ENCODE measurements at regions not wholly inside any gene's neighbourhood (a gene's known extent, or its start where the extent isn't known, plus 50 kb on each side); places are given as distances from the start of the nearest gene placed in this dataset.

GRCh38 chr11:119533921-119534736 lies 111.2 kb upstream of the THY1 start:
- Mint-ChIP-seq H3K36me3 (ENCODE audit: low read depth) (no peaks in the 10 kb centered on the region), H3K9me3 (no peaks in the 10 kb centered on the region), H3K27ac (no peak overlapping the region), H3K4me3 (no peak overlapping the region), H3K4me1 (ENCODE audit: low read depth) (peaks cover 1% of the 10 kb centered on the region), H3K27me3 (peaks cover 25% of the 10 kb centered on the region)
- peak; percentile 72 for DNase-seq

DNA sequence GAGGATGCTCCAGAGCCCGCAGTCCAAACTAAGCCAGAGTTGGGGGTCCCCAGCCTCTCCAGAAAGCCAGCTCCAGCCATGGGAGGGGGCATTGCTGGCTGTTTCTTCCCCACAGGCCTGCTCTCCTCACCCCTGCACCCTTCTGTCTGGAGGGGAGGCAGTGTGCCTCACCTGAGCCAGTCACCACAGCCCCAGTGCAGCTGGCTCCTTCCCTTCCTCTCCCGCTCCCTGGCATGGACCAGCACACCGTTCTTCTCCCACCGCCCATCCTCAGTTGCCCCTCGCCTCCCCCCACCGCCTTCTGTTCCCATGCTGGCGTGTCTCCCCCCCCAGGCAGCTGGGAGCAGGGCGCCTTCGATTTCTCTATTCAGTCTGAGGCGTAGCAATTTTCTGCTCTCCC lies 110.5 kb upstream of the THY1 start:
- Mint-ChIP-seq H3K4me1 (ENCODE audit: low read depth) (peaks cover 1% of the 10 kb centered on the region), H3K4me3 (no peak overlapping the region), H3K27ac (no peak overlapping the region), H3K9me3 (no peaks in the 10 kb centered on the region), H3K36me3 (ENCODE audit: low read depth) (no peaks in the 10 kb centered on the region), H3K27me3 (peaks cover 25% of the 10 kb centered on the region)
- no peak for DNase-seq

GRCh38 chr11:119532551-119532950 lies 109.6 kb upstream of the THY1 start:
- no peak overlapping the region for H3K27ac Mint-ChIP-seq

GRCh38 chr11:119531623-119532022 lies 108.7 kb upstream of the THY1 start:
- Mint-ChIP-seq H3K9me3 (no peaks in the 10 kb centered on the region), H3K36me3 (ENCODE audit: low read depth) (no peaks in the 10 kb centered on the region), H3K27ac (no peak overlapping the region), H3K27me3 (peaks cover 25% of the 10 kb centered on the region), H3K4me3 (no peak overlapping the region), H3K4me1 (ENCODE audit: low read depth) (peaks cover 1% of the 10 kb centered on the region)
- DNase-seq, result no peak

More at GRCh38 chr11:119532551-119532950, 109.6 kb upstream of the THY1 start:
- no peaks in the 10 kb centered on the region for H3K9me3 Mint-ChIP-seq
- H3K36me3 Mint-ChIP-seq (ENCODE audit: low read depth), result no peaks in the 10 kb centered on the region
- peaks cover 25% of the 10 kb centered on the region for H3K27me3 Mint-ChIP-seq
- peaks cover 1% of the 10 kb centered on the region for H3K4me1 Mint-ChIP-seq (ENCODE audit: low read depth)
- no peak for DNase-seq
- H3K4me3 Mint-ChIP-seq, result no peak overlapping the region

DNA sequence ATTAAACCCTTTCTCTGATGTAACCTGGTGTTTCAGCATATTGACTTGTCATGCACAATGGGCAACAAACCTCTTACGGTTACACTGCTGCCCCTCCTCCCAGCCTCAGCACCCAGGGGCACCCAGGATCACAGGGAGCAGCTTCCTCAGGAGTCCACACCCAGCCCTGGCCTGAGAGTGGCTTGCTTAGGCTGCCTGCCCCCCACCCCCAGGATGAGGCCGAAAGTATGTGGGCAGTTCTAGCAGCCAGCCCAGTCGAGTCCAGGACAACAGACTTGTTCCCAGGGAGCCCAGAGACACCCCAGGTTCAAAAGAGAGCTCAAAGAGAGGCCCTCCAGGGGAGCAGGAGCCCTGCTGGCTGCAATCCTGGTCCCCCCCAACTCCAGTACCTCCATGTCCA lies 108.1 kb upstream of the THY1 start:
- H3K36me3 Mint-ChIP-seq (ENCODE audit: low read depth), result no peaks in the 10 kb centered on the region
- no peaks in the 10 kb centered on the region for H3K9me3 Mint-ChIP-seq
- no peak for DNase-seq
- H3K4me1 Mint-ChIP-seq (ENCODE audit: low read depth), result peaks cover 1% of the 10 kb centered on the region
- peaks cover 22% of the 10 kb centered on the region for H3K27me3 Mint-ChIP-seq
- H3K27ac Mint-ChIP-seq, result no peak overlapping the region
- no peak overlapping the region for H3K4me3 Mint-ChIP-seq

GRCh38 chr11:119530509-119530908 lies 107.5 kb upstream of the THY1 start:
- H3K9me3 Mint-ChIP-seq, result no peaks in the 10 kb centered on the region
- no peak overlapping the region for H3K27ac Mint-ChIP-seq
- no peak overlapping the region for H3K4me3 Mint-ChIP-seq
- peaks cover 19% of the 10 kb centered on the region for H3K27me3 Mint-ChIP-seq
- H3K36me3 Mint-ChIP-seq (ENCODE audit: low read depth), result no peaks in the 10 kb centered on the region
- no peak for DNase-seq
- H3K4me1 Mint-ChIP-seq (ENCODE audit: low read depth), result peaks cover 1% of the 10 kb centered on the region

DNA sequence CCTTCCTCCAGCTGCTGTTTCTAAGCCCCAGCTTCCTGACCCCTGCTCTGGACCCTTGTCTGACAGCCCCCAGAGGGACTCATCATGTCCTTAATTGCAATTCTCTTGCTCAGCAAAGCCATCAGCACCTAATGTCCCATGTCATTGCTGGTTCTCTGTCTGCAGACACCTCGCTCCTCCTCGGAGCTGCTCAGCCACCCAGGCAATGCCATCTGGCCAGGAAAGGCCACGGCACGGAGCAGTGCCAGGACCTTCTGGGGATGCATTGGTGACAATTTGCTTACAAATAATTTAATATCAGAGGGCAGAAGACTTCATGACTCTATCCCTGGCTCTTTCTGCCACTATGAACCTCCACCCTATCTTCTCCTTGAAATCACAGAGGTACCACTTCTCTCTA lies 107.0 kb upstream of the THY1 start:
- Mint-ChIP-seq H3K36me3 (ENCODE audit: low read depth) (no peaks in the 10 kb centered on the region), H3K4me1 (ENCODE audit: low read depth) (peaks cover 1% of the 10 kb centered on the region), H3K4me3 (no peak overlapping the region), H3K27ac (no peak overlapping the region), H3K9me3 (no peaks in the 10 kb centered on the region), H3K27me3 (peaks cover 13% of the 10 kb centered on the region)
- no peak for DNase-seq

DNA sequence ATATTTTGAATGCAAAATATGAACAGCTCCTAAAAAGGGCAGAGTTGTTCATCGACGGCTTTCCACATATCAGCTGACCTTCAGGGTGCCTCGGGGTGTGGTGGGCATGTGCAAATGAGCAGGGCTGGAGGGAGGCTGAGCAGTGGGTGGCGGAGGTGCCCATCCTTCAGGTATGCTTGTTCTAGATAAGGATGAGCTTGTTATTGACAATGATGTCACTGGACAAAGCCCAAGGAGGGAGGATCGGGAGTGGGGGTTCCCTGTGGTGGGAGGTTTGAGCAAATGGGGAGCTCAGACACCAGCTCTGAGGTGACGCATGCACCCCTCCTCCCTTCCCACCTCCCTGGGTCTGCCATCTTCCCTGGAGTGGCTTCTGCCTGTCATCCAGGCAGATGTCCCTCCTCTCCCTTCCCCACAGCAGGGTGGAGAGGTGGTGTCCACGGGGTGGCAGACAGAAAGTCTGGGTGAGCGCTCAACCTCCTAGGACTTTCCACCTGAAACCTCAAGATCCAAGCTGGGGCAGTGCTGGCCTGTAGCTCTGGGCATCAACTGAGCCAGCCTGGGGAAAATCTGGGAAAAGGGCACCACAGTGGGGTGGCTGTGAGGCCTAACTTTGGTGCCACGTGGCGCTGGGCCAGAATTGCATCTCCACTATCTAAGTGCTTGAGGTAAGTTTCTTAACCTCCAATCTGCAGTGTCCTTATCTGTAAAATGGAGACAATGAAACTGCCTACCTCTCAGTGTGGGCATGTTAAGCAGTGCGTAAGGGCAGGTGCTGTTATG lies 106.3 kb upstream of the THY1 start:
- Mint-ChIP-seq H3K27ac (no peak overlapping the region), H3K4me3 (no peak overlapping the region), H3K27me3 (peaks cover 9% of the 10 kb centered on the region), H3K4me1 (ENCODE audit: low read depth) (peaks cover 1% of the 10 kb centered on the region), H3K36me3 (ENCODE audit: low read depth) (no peaks in the 10 kb centered on the region), H3K9me3 (no peaks in the 10 kb centered on the region)
- no peak for DNase-seq

GRCh38 chr11:119525867-119526196 lies 102.9 kb upstream of the THY1 start:
- H3K4me1 Mint-ChIP-seq (ENCODE audit: low read depth), result no peaks in the 10 kb centered on the region
- H3K27me3 Mint-ChIP-seq, result peaks cover 4% of the 10 kb centered on the region
- DNase-seq, result no peak
- H3K27ac Mint-ChIP-seq, result no peak overlapping the region
- no peaks in the 10 kb centered on the region for H3K36me3 Mint-ChIP-seq (ENCODE audit: low read depth)
- no peak overlapping the region for H3K4me3 Mint-ChIP-seq
- H3K9me3 Mint-ChIP-seq, result no peaks in the 10 kb centered on the region

- H3K27ac Mint-ChIP-seq, result no peak overlapping the region
- H3K9me3 Mint-ChIP-seq, result no peaks in the 10 kb centered on the region
- no peaks in the 10 kb centered on the region for H3K36me3 Mint-ChIP-seq (ENCODE audit: low read depth)
- H3K4me3 Mint-ChIP-seq, result no peak overlapping the region
- no peak for DNase-seq
- H3K27me3 Mint-ChIP-seq, result peaks cover 5% of the 10 kb centered on the region
- H3K4me1 Mint-ChIP-seq (ENCODE audit: low read depth), result no peaks in the 10 kb centered on the region
Observed at GRCh38 chr11:119525180-119525866, 102.4 kb upstream of the THY1 start.

- Mint-ChIP-seq H3K9me3 (no peaks in the 10 kb centered on the region), H3K4me3 (no peak overlapping the region), H3K4me1 (ENCODE audit: low read depth) (no peaks in the 10 kb centered on the region), H3K27me3 (peaks cover 11% of the 10 kb centered on the region), H3K27ac (no peak overlapping the region), H3K36me3 (ENCODE audit: low read depth) (no peaks in the 10 kb centered on the region)
- no peak for DNase-seq
Observed at GRCh38 chr11:119523539-119524157, 100.7 kb upstream of the THY1 start.

GRCh38 chr11:119522609-119523008 lies 99.6 kb upstream of the THY1 start:
- Mint-ChIP-seq H3K4me3 (no peak overlapping the region), H3K4me1 (ENCODE audit: low read depth) (no peaks in the 10 kb centered on the region), H3K27ac (no peak overlapping the region), H3K36me3 (ENCODE audit: low read depth) (no peaks in the 10 kb centered on the region), H3K9me3 (no peaks in the 10 kb centered on the region), H3K27me3 (peaks cover 17% of the 10 kb centered on the region)
- no peak for DNase-seq

DNA sequence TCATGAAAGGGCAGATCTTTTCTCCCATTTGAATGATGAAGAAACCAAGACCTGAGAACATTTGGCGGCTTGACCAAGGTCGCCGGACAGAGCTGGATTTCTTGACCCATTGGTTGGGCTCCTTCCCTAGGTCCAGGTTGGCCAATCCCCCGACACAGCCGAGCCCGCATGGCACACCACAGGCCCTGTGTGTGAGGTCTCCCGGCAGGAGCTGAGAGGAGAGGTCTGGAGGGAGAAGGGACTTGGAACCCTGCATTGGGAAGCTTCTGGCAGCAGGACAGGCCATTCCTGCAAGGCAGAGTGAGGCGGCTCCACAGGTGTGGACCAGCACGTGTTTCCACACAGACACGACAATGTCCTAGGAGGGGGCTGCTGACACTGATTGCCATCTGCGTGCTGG lies 98.6 kb upstream of the THY1 start:
- H3K4me3 Mint-ChIP-seq, result no peak overlapping the region
- DNase-seq, result no peak
- H3K36me3 Mint-ChIP-seq (ENCODE audit: low read depth), result no peaks in the 10 kb centered on the region
- H3K9me3 Mint-ChIP-seq, result no peaks in the 10 kb centered on the region
- H3K4me1 Mint-ChIP-seq (ENCODE audit: low read depth), result no peaks in the 10 kb centered on the region
- H3K27me3 Mint-ChIP-seq, result peaks cover 17% of the 10 kb centered on the region
- no peak overlapping the region for H3K27ac Mint-ChIP-seq

DNA sequence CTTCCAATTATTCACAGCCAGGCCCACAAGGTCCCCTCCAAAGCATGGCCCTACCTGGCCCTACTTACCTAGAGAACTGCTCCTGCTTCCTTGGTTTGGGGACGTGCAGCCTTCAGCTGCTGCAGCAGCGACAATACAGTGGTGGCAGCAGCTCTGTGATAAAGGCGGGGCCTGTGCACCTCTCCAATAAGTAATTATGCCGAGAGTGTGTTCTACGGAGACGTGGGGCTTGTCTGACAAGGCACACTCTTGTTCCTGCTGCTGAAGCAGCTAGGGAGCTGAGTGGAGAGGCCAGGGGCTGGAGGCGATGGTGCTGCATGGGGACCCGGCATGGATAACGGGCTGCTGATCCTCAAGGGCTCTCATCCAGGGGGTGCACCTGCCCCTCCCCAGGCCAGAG lies 98.0 kb upstream of the THY1 start:
- Mint-ChIP-seq H3K36me3 (ENCODE audit: low read depth) (no peaks in the 10 kb centered on the region), H3K4me1 (ENCODE audit: low read depth) (no peaks in the 10 kb centered on the region), H3K9me3 (no peaks in the 10 kb centered on the region), H3K27me3 (peaks cover 17% of the 10 kb centered on the region), H3K27ac (no peak overlapping the region), H3K4me3 (no peak overlapping the region)
- DNase-seq, result no peak

Measured in activated T-cell treated with anti-CD3 and anti-CD28 coated beads, Interleukin-2, amount 50 U/mL, for 24 hours (primary cell).